ENCODE measurements at regions not wholly inside any gene's neighbourhood (a gene's known extent, or its start where the extent isn't known, plus 50 kb on each side); places are given as distances from the start of the nearest gene placed in this dataset.

DNA sequence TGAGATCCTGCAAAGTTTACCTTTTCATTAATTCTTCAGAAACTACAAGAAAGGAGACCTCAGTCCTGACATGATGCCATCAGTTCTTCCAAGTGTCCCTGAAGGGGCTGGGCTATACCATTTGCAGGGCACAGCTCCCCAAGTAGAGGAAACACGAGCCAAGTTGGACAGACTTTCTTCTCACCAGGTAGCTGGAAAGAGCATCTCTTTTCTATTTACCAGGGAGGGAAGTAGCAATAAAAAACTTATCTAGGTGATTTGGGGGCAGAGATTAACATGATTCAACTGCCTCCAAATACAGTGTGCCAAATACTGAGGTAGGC lies 103.9 kb upstream of the KCND3 start:
- Histone ChIP-seq H3K9me2 (ENCODE audit: insufficient read depth) (peaks cover 21% of the 10 kb centered on the region), H3K4me1 (ENCODE audit: insufficient read depth) (peaks cover 34% of the 10 kb centered on the region), H3K36me3 (ENCODE audit: insufficient read depth) (no peaks in the 10 kb centered on the region), H3K79me2 (replicated peaks; ENCODE audit: insufficient read depth) (no peaks in the 10 kb centered on the region), H3F3A (replicated peaks; ENCODE audit: low read depth) (no peaks in the 10 kb centered on the region), H3K4me3 (peak overlapping the region; percentile 24), H2AFZ (peak overlapping the region; percentile 45; the same call in 1 of the 2 replicates), H3K27me3 (ENCODE audit: insufficient read depth) (no peaks in the 10 kb centered on the region), H4K20me1 (replicated peaks; ENCODE audit: insufficient read depth) (no peaks in the 10 kb centered on the region), H3K27ac (ENCODE audit: low read depth) (0 out of 2 replicates have a peak overlapping the region, but pooled peaks have one; percentile 42), H3K4me2 (peak overlapping the region; percentile 67)
- no peak overlapping the region for H3K27ac Mint-ChIP-seq
- H3K27me3 Mint-ChIP-seq (ENCODE audit: insufficient read depth, low read depth, poor library complexity): peaks cover 3% of the 10 kb centered on the region
- no peaks in the 10 kb centered on the region for H3K36me3 Mint-ChIP-seq (ENCODE audit: low read depth)
- DNase-seq (ENCODE audit: low spot score) (no peak), ATAC-seq (peak; percentile 79)
- H3K4me1 Mint-ChIP-seq: peaks cover 24% of the 10 kb centered on the region
- no peak overlapping the region for H3K4me3 Mint-ChIP-seq
- TF ChIP-seq CTCF (conservative IDR thresholded peaks at IDR 0.05; ENCODE audit: low read depth in 2 of 2): no peak
- no peak for TF ChIP-seq ZNF114 (CRISPR knock-in tag; IDR thresholded peaks at IDR 0.05)
- H3K9me3 Mint-ChIP-seq: no peaks in the 10 kb centered on the region

DNA sequence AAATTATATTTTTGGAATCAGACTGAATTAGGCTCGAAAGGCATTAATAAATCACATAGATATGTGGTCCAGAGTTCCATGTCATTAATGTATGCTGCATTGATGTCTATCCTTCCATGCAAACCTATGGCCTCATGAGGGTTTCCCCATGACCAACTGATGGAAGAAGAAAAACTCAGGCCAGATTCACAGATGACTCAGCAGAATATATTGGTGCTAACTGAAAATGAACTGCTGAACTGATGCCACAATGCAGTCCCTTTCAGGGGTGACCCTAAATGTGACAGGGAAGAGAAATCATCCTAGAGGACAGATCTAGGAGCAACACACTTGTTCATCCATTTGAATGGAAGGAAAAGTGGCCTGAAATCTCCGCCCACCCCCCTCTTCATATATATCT lies 110.5 kb upstream of the KCND3 start:
- no peaks in the 10 kb centered on the region for H3K36me3 Mint-ChIP-seq (ENCODE audit: low read depth)
- H3K27ac ChIP-seq (ENCODE audit: low read depth): no peak overlapping the region
- H4K20me1 ChIP-seq (replicated peaks; ENCODE audit: insufficient read depth): no peaks in the 10 kb centered on the region
- no peak overlapping the region for H3K4me3 Mint-ChIP-seq
- peaks cover 8% of the 10 kb centered on the region; the same call in 2 of the 3 replicates for H3K4me1 Mint-ChIP-seq
- no peaks in the 10 kb centered on the region for H3F3A ChIP-seq (replicated peaks; ENCODE audit: low read depth)
- H2AFZ ChIP-seq: no peak overlapping the region
- H3K27ac Mint-ChIP-seq: no peak overlapping the region
- no peak overlapping the region for H3K4me2 ChIP-seq
- no peak for DNase-seq (ENCODE audit: low spot score)
- no peak overlapping the region for H3K4me3 ChIP-seq
- H3K4me1 ChIP-seq (ENCODE audit: insufficient read depth): peaks cover 1% of the 10 kb centered on the region; the same call in 1 of the 2 replicates
- ATAC-seq: no peak
- H3K36me3 ChIP-seq (ENCODE audit: insufficient read depth): no peaks in the 10 kb centered on the region
- TF ChIP-seq ZNF114 (CRISPR knock-in tag; IDR thresholded peaks at IDR 0.05) (no peak), ETS1 (IDR thresholded peaks at IDR 0.05) (no peak), STAT1 (IDR thresholded peaks at IDR 0.05; ENCODE audit: unreplicated experiment) (no peak), CREB1 (CRISPR knock-in tag; IDR thresholded peaks at IDR 0.05; ENCODE audit: low read depth) (no peak), JUNB (IDR thresholded peaks at IDR 0.05; ENCODE audit: unreplicated experiment) (no peak), NANOG (IDR thresholded peaks at IDR 0.05; ENCODE audit: borderline replicate concordance) (no peak), REST (IDR thresholded peaks at IDR 0.05; ENCODE audit: unreplicated experiment) (no peak), CTCF (conservative IDR thresholded peaks at IDR 0.05; ENCODE audit: low read depth in 2 of 2) (no peak), EZH2phosphoT487 (IDR thresholded peaks at IDR 0.05; ENCODE audit: unreplicated experiment) (no peak), EZH2 (IDR thresholded peaks at IDR 0.05; ENCODE audit: low read depth, unreplicated experiment) (no peak), ZNF331 (CRISPR knock-in tag; IDR thresholded peaks at IDR 0.05; ENCODE audit: low read depth) (no peak)
- no peaks in the 10 kb centered on the region for H3K79me2 ChIP-seq (replicated peaks; ENCODE audit: insufficient read depth)
- H3K9me2 ChIP-seq (ENCODE audit: insufficient read depth): peaks cover 23% of the 10 kb centered on the region
- H3K9me3 Mint-ChIP-seq: no peaks in the 10 kb centered on the region
- no peaks in the 10 kb centered on the region for H3K27me3 ChIP-seq (ENCODE audit: insufficient read depth)
- no peaks in the 10 kb centered on the region for H3K27me3 Mint-ChIP-seq (ENCODE audit: insufficient read depth, low read depth, poor library complexity)
